BLaER1 (cell line): ENCODE measurements at regions not wholly inside any gene's neighbourhood (a gene's known extent, or its start where the extent isn't known, plus 50 kb on each side); places are given as distances from the start of the nearest gene placed in this dataset.
"Not testable (repeated sequence)": the region's sequence is repeated elsewhere in the genome, so short reads cannot be mapped to it uniquely, and the experiment has no call there.

Experiments
- H3K27ac ChIP-seq: shearing (Covaris generic); formaldehyde crosslinking; 2 replicates; pipeline ENCODE4 v1.8.1; 2022
- H3K27me3 ChIP-seq: shearing (Covaris generic); formaldehyde crosslinking; 2 replicates; pipeline ENCODE4 v1.8.1; 2022
- H3K36me3 ChIP-seq: shearing (Covaris generic); formaldehyde crosslinking; 2 replicates; pipeline ENCODE4 v1.8.1; 2022
- H3K4me1 ChIP-seq: shearing (Covaris generic); formaldehyde crosslinking; 2 replicates; pipeline ENCODE4 v1.8.1; 2022
- H3K4me2 ChIP-seq: shearing (Covaris generic); formaldehyde crosslinking; 2 replicates; pipeline ENCODE4 v1.8.1; 2022
- H3K4me3 ChIP-seq: shearing (Covaris generic); formaldehyde crosslinking; 2 replicates; pipeline ENCODE4 v1.8.1; 2022
- H3K9ac ChIP-seq: shearing (Covaris generic); formaldehyde crosslinking; 2 replicates; pipeline ENCODE4 v1.8.1; 2022
- H3K9me3 ChIP-seq: shearing (Covaris generic); formaldehyde crosslinking; 2 replicates; pipeline ENCODE4 v1.8.1; 2022
- H4K20me1 ChIP-seq: shearing (Covaris generic); formaldehyde crosslinking; 2 replicates; pipeline ENCODE4 v1.8.1; 2022
- Cebpa-rat ChIP-seq: shearing (Covaris generic); IDR thresholded peaks from 2 replicates; pipeline ENCODE4 v1.8.1; 2022

- no peak for TF ChIP-seq Cebpa-rat
- no peak overlapping the region for H3K9ac ChIP-seq
- H3K4me1 ChIP-seq = peaks cover 32% of the 10 kb centered on the region
- no peak overlapping the region for H3K4me3 ChIP-seq
- H3K27me3 ChIP-seq = no peaks in the 10 kb centered on the region
- H4K20me1 ChIP-seq = no peaks in the 10 kb centered on the region
- no peak overlapping the region for H3K27ac ChIP-seq
- no peaks in the 10 kb centered on the region for H3K36me3 ChIP-seq
- peaks cover 15% of the 10 kb centered on the region for H3K9me3 ChIP-seq
- peak overlapping the region; percentile 21; the same call in 1 of the 2 replicates for H3K4me2 ChIP-seq
These were observed 100.9 kb downstream of the ARL4C start for GRCh38 chr2:234395891-234396420.

GRCh38 chr2:234394450-234394849, 102.4 kb downstream of the ARL4C start:
- H4K20me1 ChIP-seq = no peaks in the 10 kb centered on the region
- H3K4me1 ChIP-seq = peaks cover 23% of the 10 kb centered on the region
- no peak overlapping the region for H3K4me2 ChIP-seq
- TF ChIP-seq Cebpa-rat = no peak
- H3K27me3 ChIP-seq = no peaks in the 10 kb centered on the region
- H3K4me3 ChIP-seq = no peak overlapping the region
- no peak overlapping the region for H3K9ac ChIP-seq
- no peak overlapping the region for H3K27ac ChIP-seq
- H3K36me3 ChIP-seq = no peaks in the 10 kb centered on the region
- peaks cover 1% of the 10 kb centered on the region; the same call in 1 of the 2 replicates for H3K9me3 ChIP-seq

- H3K36me3 ChIP-seq = no peaks in the 10 kb centered on the region
- peaks cover 14% of the 10 kb centered on the region for H3K4me1 ChIP-seq
- TF ChIP-seq Cebpa-rat = no peak
These were observed 103.5 kb downstream of the ARL4C start for GRCh38 chr2:234393354-234393753.

GRCh38 chr2:234392041-234392615, 104.8 kb downstream of the ARL4C start:
- TF ChIP-seq Cebpa-rat = no peak

More at GRCh38 chr2:234393354-234393753, 103.5 kb downstream of the ARL4C start:
- Histone ChIP-seq H3K4me2 (no peak overlapping the region), H3K27me3 (no peaks in the 10 kb centered on the region), H3K27ac (no peak overlapping the region), H3K9ac (no peak overlapping the region), H3K9me3 (no peaks in the 10 kb centered on the region), H4K20me1 (no peaks in the 10 kb centered on the region), H3K4me3 (no peak overlapping the region)

GRCh38 chr2:234391625-234392024, 105.3 kb downstream of the ARL4C start:
- TF ChIP-seq Cebpa-rat = no peak
- H3K4me1 ChIP-seq = peaks cover 12% of the 10 kb centered on the region
- no peaks in the 10 kb centered on the region for H4K20me1 ChIP-seq
- no peak overlapping the region for H3K27ac ChIP-seq
- H3K4me2 ChIP-seq = no peak overlapping the region
- H3K9ac ChIP-seq = no peak overlapping the region
- no peaks in the 10 kb centered on the region for H3K36me3 ChIP-seq
- no peaks in the 10 kb centered on the region for H3K27me3 ChIP-seq
- H3K9me3 ChIP-seq = peaks cover 8% of the 10 kb centered on the region
- no peak overlapping the region for H3K4me3 ChIP-seq

More at GRCh38 chr2:234392041-234392615, 104.8 kb downstream of the ARL4C start:
- peaks cover 4% of the 10 kb centered on the region; the same call in 1 of the 2 replicates for H3K9me3 ChIP-seq
- H3K9ac ChIP-seq = no peak overlapping the region
- H3K4me2 ChIP-seq = no peak overlapping the region
- H3K27me3 ChIP-seq = no peaks in the 10 kb centered on the region
- no peak overlapping the region for H3K27ac ChIP-seq
- H3K4me1 ChIP-seq = peaks cover 14% of the 10 kb centered on the region
- no peaks in the 10 kb centered on the region for H3K36me3 ChIP-seq
- H3K4me3 ChIP-seq = no peak overlapping the region
- H4K20me1 ChIP-seq = no peaks in the 10 kb centered on the region

- not testable (repeated sequence) for H4K20me1 ChIP-seq, H3K4me2 ChIP-seq, H3K9ac ChIP-seq, H3K27me3 ChIP-seq, H3K4me1 ChIP-seq, H3K27ac ChIP-seq, H3K36me3 ChIP-seq, H3K4me3 ChIP-seq
- H3K9me3 ChIP-seq = peaks cover 28% of the 10 kb centered on the region
These were observed 107.2 kb downstream of the ARL4C start for GRCh38 chr2:234389661-234390060.

- Histone ChIP-seq H3K4me1 (no peaks in the 10 kb centered on the region), H3K27ac (no peak overlapping the region), H4K20me1 (no peaks in the 10 kb centered on the region), H3K4me2 (no peak overlapping the region), H3K9ac (no peak overlapping the region), H3K4me3 (no peak overlapping the region), H3K9me3 (peaks cover 33% of the 10 kb centered on the region), H3K36me3 (no peaks in the 10 kb centered on the region), H3K27me3 (no peaks in the 10 kb centered on the region)
- no peak; the same call in 1 of the 2 replicates for TF ChIP-seq Cebpa-rat
These were observed 108.3 kb downstream of the ARL4C start for GRCh38 chr2:234388591-234388990.

- Histone ChIP-seq H3K4me2 (no peak overlapping the region), H4K20me1 (no peaks in the 10 kb centered on the region), H3K9ac (no peak overlapping the region), H3K4me1 (no peaks in the 10 kb centered on the region), H3K9me3 (peaks cover 43% of the 10 kb centered on the region), H3K27me3 (no peaks in the 10 kb centered on the region), H3K27ac (no peak overlapping the region), H3K4me3 (no peak overlapping the region), H3K36me3 (no peaks in the 10 kb centered on the region)
- no peak for TF ChIP-seq Cebpa-rat
These were observed 109.9 kb downstream of the ARL4C start for GRCh38 chr2:234386971-234387370.

GRCh38 chr2:234382131-234382530, 114.8 kb downstream of the ARL4C start:
- Histone ChIP-seq H3K4me2 (no peak overlapping the region), H3K27ac (no peak overlapping the region), H3K4me3 (no peak overlapping the region), H3K9ac (no peak overlapping the region), H3K4me1 (peaks cover 8% of the 10 kb centered on the region), H3K9me3 (peaks cover 40% of the 10 kb centered on the region), H3K27me3 (no peaks in the 10 kb centered on the region), H4K20me1 (no peaks in the 10 kb centered on the region), H3K36me3 (no peaks in the 10 kb centered on the region)
- no peak for TF ChIP-seq Cebpa-rat

- peaks cover 11% of the 10 kb centered on the region for H3K9me3 ChIP-seq
- H3K4me2 ChIP-seq, H4K20me1 ChIP-seq, H3K4me3 ChIP-seq, H3K36me3 ChIP-seq, H3K9ac ChIP-seq, H3K4me1 ChIP-seq, H3K27ac ChIP-seq, H3K27me3 ChIP-seq: not testable (repeated sequence)
These were observed 117.9 kb downstream of the ARL4C start for GRCh38 chr2:234378958-234379357.

GRCh38 chr2:234378440-234378839, 118.4 kb downstream of the ARL4C start:
- no peak overlapping the region for H3K4me2 ChIP-seq
- peaks cover 8% of the 10 kb centered on the region for H3K4me1 ChIP-seq
- H3K9me3 ChIP-seq = peaks cover 11% of the 10 kb centered on the region
- H3K9ac ChIP-seq = no peak overlapping the region
- H3K36me3 ChIP-seq = no peaks in the 10 kb centered on the region
- H4K20me1 ChIP-seq = no peaks in the 10 kb centered on the region
- H3K27ac ChIP-seq = no peak overlapping the region
- H3K4me3 ChIP-seq = no peak overlapping the region
- no peak for TF ChIP-seq Cebpa-rat
- no peaks in the 10 kb centered on the region for H3K27me3 ChIP-seq
